GM12878 (cell line): ENCODE measurements at regions not wholly inside any gene's neighbourhood (a gene's known extent, or its start where the extent isn't known, plus 50 kb on each side); places are given as distances from the start of the nearest gene placed in this dataset.

ENCODE experiments used
- ATAC-seq: fragments of 200-7000 bp; cut with Tn5 transposase; 3 replicates; pipeline ENCODE4 v1.9.1; 2020; ENCODE audit warnings: mild to moderate bottlenecking, moderate library complexity
- BruUV-seq: library from RNA; stranded (reverse); fragments of 400-500 nt; replicated peaks from 2 replicates; lab custom pipeline; 2021; lab: Mats Ljungman, UMichigan
- CTCF ChIA-PET: fragments of 300-600 bp; sonication (Branson Sonifier 250); formaldehyde crosslinking; extraction: SDS; loops from one replicate; lab custom pipeline; 2021; ENCODE audit warnings: inconsistent platforms; lab: Yijun Ruan, JAX
- POLR2A ChIA-PET: fragments of 350-600 bp; formaldehyde crosslinking; extraction: SDS; loops from one replicate; lab custom pipeline; 2021; ENCODE audit warnings: inconsistent platforms; lab: Charles Lee
- RAD21 ChIA-PET: fragments of 300-600 bp; sonication (Branson Sonifier 250); formaldehyde crosslinking; loops from one replicate; lab custom pipeline; 2023; ENCODE audit warnings: antibody characterized with exemption; ENCODE audit not compliant: unreplicated experiment; lab: Charles Lee
- SMC1A ChIA-PET: fragments of 300-600 bp; sonication (Branson Sonifier 250); formaldehyde crosslinking; loops from one replicate; lab custom pipeline; 2023; ENCODE audit not compliant: unreplicated experiment, uncharacterized antibody; lab: Charles Lee
- DNase-seq: peaks from one replicate; pipeline ENCODE4 v3.0.0-alpha.2; 2011; ENCODE audit warnings: low read depth, low spot score
- FAIRE-seq: peaks from 3 replicates; lab custom pipeline; 2011; peaks lifted over from hg19 to GRCh38; lab: Jason Lieb, UNC
- H2AFZ ChIP-seq: 2 replicates; pipeline ENCODE4 v1.6.0; 2011; ENCODE audit warnings: low read depth, low read length, control low read depth; ENCODE audit not compliant: control insufficient read depth
- H3K27ac ChIP-seq: 2 replicates; pipeline ENCODE4 v1.5.1; 2011; ENCODE audit warnings: control low read depth; ENCODE audit not compliant: control insufficient read depth, insufficient read depth
- H3K27me3 ChIP-seq, 2 experiments: replicated peaks in 1 of 2; 2 replicates each; pipeline versions ENCODE4 v1.6.0 to v1.6.1; 2011; ENCODE audit warnings: low read length in 1 of 2; ENCODE audit not compliant: control insufficient read depth in 2 of 2, insufficient read depth in 2 of 2
- H3K36me3 ChIP-seq, 2 experiments: 2 replicates each; pipeline ENCODE4 v1.5.1; 2011; ENCODE audit warnings: low read length in 1 of 2; ENCODE audit not compliant: control insufficient read depth in 2 of 2, insufficient read depth in 2 of 2
- H3K4me1 ChIP-seq: 2 replicates; pipeline ENCODE4 v1.6.1; 2011; ENCODE audit warnings: mild to moderate bottlenecking, low read length, moderate library complexity, mixed read lengths; ENCODE audit not compliant: control insufficient read depth, insufficient read depth
- H3K4me2 ChIP-seq: 2 replicates; pipeline ENCODE4 v1.6.0; 2011; ENCODE audit warnings: control low read depth; ENCODE audit not compliant: control insufficient read depth, insufficient read depth
- H3K4me3 ChIP-seq: fragments of 200-600 bp; sonication (generic); 2 replicates; pipeline ENCODE4 v1.5.1; 2016
- H3K79me2 ChIP-seq: 2 replicates; pipeline ENCODE4 v1.6.0; 2011; ENCODE audit warnings: low read length; ENCODE audit not compliant: control insufficient read depth, insufficient read depth
- H3K9ac ChIP-seq: 2 replicates; pipeline ENCODE4 v1.8.0; 2011; ENCODE audit warnings: low read length, control low read depth, mixed read lengths; ENCODE audit not compliant: control insufficient read depth, insufficient read depth
- H3K9me3 ChIP-seq: replicated peaks from 3 replicates; pipeline ENCODE4 v1.5.1; 2011; ENCODE audit warnings: mild to moderate bottlenecking, low read length; ENCODE audit not compliant: control insufficient read depth, insufficient read depth
- H4K20me1 ChIP-seq: 2 replicates; pipeline ENCODE4 v1.6.0; 2011; ENCODE audit not compliant: control insufficient read depth, insufficient read depth
- BMI1 ChIP-seq: fragments of 450-650 bp; IDR thresholded peaks from 2 replicates; pipeline ENCODE4 v1.6.1; 2016; ENCODE audit warnings: mild to moderate bottlenecking, moderate library complexity, borderline replicate concordance
- CEBPZ ChIP-seq: fragments of 150-350 bp; IDR thresholded peaks from 2 replicates; pipeline ENCODE4 v1.6.1; 2016; ENCODE audit warnings: low read depth, low read length
- LARP7 ChIP-seq: fragments of 450-650 bp; IDR thresholded peaks from 2 replicates; pipeline ENCODE4 v1.6.1; 2017; ENCODE audit warnings: mild to moderate bottlenecking
- NKRF ChIP-seq: fragments of 450-650 bp; conservative IDR thresholded peaks from 2 replicates; pipeline ENCODE4 v1.6.1; 2017; ENCODE audit warnings: mild to moderate bottlenecking, moderate library complexity
- NR2C2 ChIP-seq: IDR thresholded peaks from 2 replicates; pipeline ENCODE4 v1.6.1; 2011; ENCODE audit warnings: borderline replicate concordance, low read depth; ENCODE audit not compliant: control insufficient read depth, insufficient read length
- NR2F1 ChIP-seq: fragments of 450-650 bp; conservative IDR thresholded peaks from 2 replicates; pipeline ENCODE4 v1.6.1; 2017; ENCODE audit warnings: mild to moderate bottlenecking
- ZNF687 ChIP-seq: fragments of 450-650 bp; IDR thresholded peaks from 2 replicates; pipeline ENCODE4 v1.6.1; 2017; ENCODE audit warnings: mild to moderate bottlenecking, moderate library complexity
- ZSCAN29 ChIP-seq: fragments of 450-650 bp; IDR thresholded peaks from 2 replicates; pipeline ENCODE4 v1.6.1; 2017; ENCODE audit warnings: mild to moderate bottlenecking, moderate library complexity
- WGBS: methylation state at CpG from one replicate; pipeline ENCODE4 v1.1.6; 2016; ENCODE audit warnings: low lambda C conversion rate; ENCODE audit not compliant: insufficient replicate concordance, insufficient coverage; ENCODE audit errors: missing lambda C conversion rate; 5-methylcytosine and 5-hydroxymethylcytosine counted together
- in situ Hi-C: fragments of 300-500 bp; cut with MboI; formaldehyde crosslinking; loops from 9 replicates; pipeline ENCODE4 v1.14.3; 2018; ENCODE audit warnings: mixed read lengths
- intact Hi-C: fragments of 100-400 bp; cut with micrococcal nuclease; formaldehyde crosslinking; loops from one replicate; pipeline ENCODE4 v1.14.2; 2022; ENCODE audit not compliant: unreplicated experiment

- 0% methylated on average over 2 of the region's 2 CpGs for WGBS
- CTCF ChIA-PET: no interaction called here
- in situ Hi-C loops (no loop called here), intact Hi-C loops (no loop called here)
- ATAC-seq (no peak), FAIRE-seq (no peak), DNase-seq (no peak)
- no peaks in the 10 kb centered on the region for H4K20me1 ChIP-seq
- TF ChIP-seq BMI1: no peak
- no peak for TF ChIP-seq NKRF
- TF ChIP-seq LARP7: no peak
- TF ChIP-seq ZSCAN29: no peak
- POLR2A ChIA-PET: no interaction called here
- H3K4me2 ChIP-seq: no peak overlapping the region
- no TSS peak for BruUV-seq
- no peaks in the 10 kb centered on the region for H3K4me1 ChIP-seq
- no peaks in the 10 kb centered on the region for H3K9me3 ChIP-seq
- no peak overlapping the region for H3K4me3 ChIP-seq
- H3K27ac ChIP-seq: no peak overlapping the region
- no peak overlapping the region for H3K9ac ChIP-seq
- H3K36me3 ChIP-seq: no peaks in the 10 kb centered on the region
- no peaks in the 10 kb centered on the region for H3K79me2 ChIP-seq
- RAD21 ChIA-PET: no interaction called here
- H2AFZ ChIP-seq: no peak overlapping the region
- no peaks in the 10 kb centered on the region for H3K27me3 ChIP-seq
- SMC1A ChIA-PET: no interaction called here
These were observed 1763.3 kb upstream of the MIR17HG start for GRCh38 chr13:89584058-89584620.

- H3K27ac ChIP-seq: no peak overlapping the region
- FAIRE-seq (no peak), DNase-seq (no peak), ATAC-seq (no peak)
- H3K4me1 ChIP-seq: no peaks in the 10 kb centered on the region
- ChIA-PET POLR2A (no interaction called here), CTCF (no interaction called here), RAD21 (no interaction called here), SMC1A (no interaction called here)
- H3K79me2 ChIP-seq: no peaks in the 10 kb centered on the region
- H3K9ac ChIP-seq: no peak overlapping the region
- H3K4me3 ChIP-seq: no peak overlapping the region
- no peak overlapping the region for H2AFZ ChIP-seq
- H3K4me2 ChIP-seq: no peak overlapping the region
- H3K9me3 ChIP-seq: no peaks in the 10 kb centered on the region
- no peaks in the 10 kb centered on the region for H3K36me3 ChIP-seq
- BruUV-seq: no TSS peak
- in situ Hi-C loops (no loop called here), intact Hi-C loops (no loop called here)
- H4K20me1 ChIP-seq: no peaks in the 10 kb centered on the region
- WGBS: 21% methylated on average over 3 of the region's 3 CpGs
- no peaks in the 10 kb centered on the region for H3K27me3 ChIP-seq
- TF ChIP-seq CEBPZ (no peak), NR2C2 (no peak), NR2F1 (no peak), ZNF687 (no peak)
These were observed 1744.8 kb upstream of the MIR17HG start for GRCh38 chr13:89602655-89603054.
